ENCODE measurements at regions not wholly inside any gene's neighbourhood (a gene's known extent, or its start where the extent isn't known, plus 50 kb on each side); places are given as distances from the start of the nearest gene placed in this dataset.

DNA sequence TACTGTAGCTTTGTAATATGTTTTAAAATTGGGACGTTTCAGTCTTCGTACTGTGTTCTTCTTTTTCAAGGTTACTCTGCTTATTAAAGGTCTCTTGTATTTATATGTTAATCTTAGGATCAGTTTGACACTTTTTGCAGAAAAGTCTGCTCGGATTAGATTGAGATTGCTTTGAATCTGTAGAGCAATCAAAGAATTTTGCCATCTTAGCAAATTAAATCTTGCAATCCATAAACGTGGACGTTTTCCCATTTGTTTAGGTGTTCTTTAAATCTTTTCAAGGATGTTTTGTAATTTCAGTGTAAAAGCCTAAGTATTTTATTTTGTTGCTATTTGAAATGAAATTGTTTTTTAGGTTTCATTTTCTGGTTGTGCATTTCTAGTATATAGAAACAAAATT lies 78.0 kb upstream of the GTSF1L start:
- H3K4me3 ChIP-seq: no peak overlapping the region
- H3K27ac ChIP-seq: no peak overlapping the region
- TF ChIP-seq, protein P1, sequence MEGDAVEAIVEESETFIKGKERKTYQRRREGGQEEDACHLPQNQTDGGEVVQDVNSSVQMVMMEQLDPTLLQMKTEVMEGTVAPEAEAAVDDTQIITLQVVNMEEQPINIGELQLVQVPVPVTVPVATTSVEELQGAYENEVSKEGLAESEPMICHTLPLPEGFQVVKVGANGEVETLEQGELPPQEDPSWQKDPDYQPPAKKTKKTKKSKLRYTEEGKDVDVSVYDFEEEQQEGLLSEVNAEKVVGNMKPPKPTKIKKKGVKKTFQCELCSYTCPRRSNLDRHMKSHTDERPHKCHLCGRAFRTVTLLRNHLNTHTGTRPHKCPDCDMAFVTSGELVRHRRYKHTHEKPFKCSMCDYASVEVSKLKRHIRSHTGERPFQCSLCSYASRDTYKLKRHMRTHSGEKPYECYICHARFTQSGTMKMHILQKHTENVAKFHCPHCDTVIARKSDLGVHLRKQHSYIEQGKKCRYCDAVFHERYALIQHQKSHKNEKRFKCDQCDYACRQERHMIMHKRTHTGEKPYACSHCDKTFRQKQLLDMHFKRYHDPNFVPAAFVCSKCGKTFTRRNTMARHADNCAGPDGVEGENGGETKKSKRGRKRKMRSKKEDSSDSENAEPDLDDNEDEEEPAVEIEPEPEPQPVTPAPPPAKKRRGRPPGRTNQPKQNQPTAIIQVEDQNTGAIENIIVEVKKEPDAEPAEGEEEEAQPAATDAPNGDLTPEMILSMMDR (IDR thresholded peaks at IDR 0.05): no peak
- H3K4me1 ChIP-seq: no peaks in the 10 kb centered on the region
- no peak for DNase-seq (ENCODE audit: low spot score)
- no peaks in the 10 kb centered on the region for H3K27me3 ChIP-seq
- H3K9me3 ChIP-seq: peaks cover 0 to 64% of the 10 kb centered on the region in 2 donors
- H3K36me3 ChIP-seq: no peaks in the 10 kb centered on the region

DNA sequence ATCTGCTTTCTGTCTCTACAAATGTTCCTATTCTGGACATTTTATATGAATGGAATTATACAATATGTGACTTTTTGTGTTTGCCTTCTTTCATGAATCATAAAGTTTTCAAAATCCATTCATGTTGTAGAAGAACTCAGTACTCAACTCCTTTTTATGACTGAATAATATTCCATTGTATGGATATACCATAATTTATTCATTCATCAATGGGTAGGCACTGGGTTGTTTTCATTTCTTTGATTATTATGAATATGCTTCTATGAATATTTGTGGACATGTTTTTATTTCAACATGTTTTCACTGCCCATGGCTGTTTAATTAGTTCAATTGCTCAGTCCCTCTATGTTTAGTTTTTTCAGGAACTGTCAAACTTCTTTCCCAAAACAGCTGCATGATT lies 76.5 kb upstream of the GTSF1L start:
- H3K4me1 ChIP-seq: no peaks in the 10 kb centered on the region
- H3K27me3 ChIP-seq: no peaks in the 10 kb centered on the region
- H3K9me3 ChIP-seq: peaks cover 0 to 49% of the 10 kb centered on the region in 2 donors
- TF ChIP-seq, protein P1 (IDR thresholded peaks at IDR 0.05): no peak
- H3K36me3 ChIP-seq: no peaks in the 10 kb centered on the region
- H3K4me3 ChIP-seq: no peak overlapping the region
- H3K27ac ChIP-seq: no peak overlapping the region
- no peak for DNase-seq (ENCODE audit: low spot score)

DNA sequence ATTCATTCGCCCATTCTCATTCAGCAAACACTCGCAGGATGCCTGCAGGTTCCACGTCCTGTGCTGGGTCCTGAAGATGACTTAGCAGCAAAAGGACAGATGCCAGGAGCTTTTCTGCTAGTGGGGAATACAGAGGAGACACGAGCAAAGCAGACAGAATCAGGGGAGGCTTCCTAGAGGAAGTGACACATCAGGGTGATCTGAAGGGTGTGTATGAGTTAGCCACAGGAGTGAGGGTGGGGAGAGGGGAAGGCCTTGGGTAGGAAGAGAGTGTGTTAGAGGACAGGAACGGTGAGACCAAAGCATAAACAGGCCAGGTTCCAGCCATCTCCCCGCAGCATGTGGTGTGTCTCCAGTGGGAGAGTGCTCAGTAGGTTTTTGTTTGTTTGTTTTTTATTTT lies 73.4 kb upstream of the GTSF1L start:
- Histone ChIP-seq H3K4me1 (no peaks in the 10 kb centered on the region), H3K36me3 (no peaks in the 10 kb centered on the region), H3K27ac (no peak overlapping the region), H3K27me3 (no peaks in the 10 kb centered on the region), H3K9me3 (peaks cover 0 to 28% of the 10 kb centered on the region in 2 donors), H3K4me3 (no peak overlapping the region)
- DNase-seq (ENCODE audit: low spot score): no peak
- TF ChIP-seq, protein P1 (IDR thresholded peaks at IDR 0.05): no peak

DNA sequence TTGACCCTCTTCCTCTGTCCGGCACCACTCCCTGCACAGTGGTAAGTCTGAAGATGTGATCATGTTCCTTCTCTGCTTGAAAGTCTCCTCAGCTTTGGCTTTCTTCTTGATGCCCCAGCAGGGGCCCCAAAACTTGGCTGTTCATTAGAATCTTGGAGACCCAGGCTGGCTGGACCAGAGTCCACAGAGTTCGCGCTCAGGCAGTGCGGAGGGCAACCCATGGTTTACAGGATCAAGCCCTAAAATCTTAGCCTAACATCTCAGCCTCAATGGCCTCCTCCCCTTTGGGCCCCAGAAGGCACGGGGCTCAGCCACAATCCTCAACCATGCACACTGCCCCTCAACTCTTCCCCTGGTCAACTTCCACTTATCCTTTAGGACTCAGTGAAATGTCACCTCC lies 72.9 kb upstream of the GTSF1L start:
- no peak overlapping the region for H3K27ac ChIP-seq
- no peak for DNase-seq (ENCODE audit: low spot score)
- H3K36me3 ChIP-seq: no peaks in the 10 kb centered on the region
- no peak overlapping the region for H3K4me3 ChIP-seq
- no peaks in the 10 kb centered on the region for H3K27me3 ChIP-seq
- H3K4me1 ChIP-seq: no peaks in the 10 kb centered on the region
- H3K9me3 ChIP-seq: peaks cover 0 to 24% of the 10 kb centered on the region in 2 donors
- TF ChIP-seq, protein P1 (IDR thresholded peaks at IDR 0.05): no peak

DNA sequence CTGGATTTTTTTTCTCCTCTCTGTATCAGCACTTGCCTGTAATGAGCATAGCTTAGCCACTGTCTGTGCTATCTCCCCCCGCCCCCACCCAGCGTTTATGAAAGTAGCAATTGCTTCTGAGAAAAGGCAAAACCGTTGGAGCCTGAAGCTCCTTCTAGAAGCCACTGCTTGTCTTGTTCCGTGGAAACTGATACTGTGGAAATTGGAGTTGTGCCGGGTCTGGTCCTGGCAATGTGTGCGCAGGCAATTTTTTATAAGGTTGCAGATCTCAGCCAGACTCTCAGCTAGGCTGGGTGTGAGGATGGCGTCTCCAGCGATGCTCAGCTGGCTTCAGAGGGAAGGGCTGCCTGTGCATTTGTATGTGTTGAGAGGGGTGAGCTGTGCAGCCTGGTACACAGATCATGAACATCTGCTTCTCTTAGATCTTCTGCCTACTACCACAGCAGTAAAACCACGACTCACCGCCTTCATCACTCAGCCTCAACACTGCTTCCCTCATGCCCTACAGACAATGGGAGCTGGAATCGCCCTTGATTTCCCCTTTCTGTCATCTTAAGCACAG lies 72.4 kb upstream of the GTSF1L start:
- no peaks in the 10 kb centered on the region for H3K4me1 ChIP-seq
- H3K36me3 ChIP-seq: no peaks in the 10 kb centered on the region
- H3K4me3 ChIP-seq: no peak overlapping the region
- TF ChIP-seq, protein P1 (IDR thresholded peaks at IDR 0.05): no peak
- H3K27me3 ChIP-seq: no peaks in the 10 kb centered on the region
- no peak overlapping the region for H3K27ac ChIP-seq
- DNase-seq (ENCODE audit: low spot score): no peak
- peaks cover 0 to 19% of the 10 kb centered on the region in 2 donors for H3K9me3 ChIP-seq
